IPS-NIHi11 (cell line): ENCODE measurements at regions not wholly inside any gene's neighbourhood (a gene's known extent, or its start where the extent isn't known, plus 50 kb on each side); places are given as distances from the start of the nearest gene placed in this dataset.

Source experiments
- DNase-seq: peaks from one replicate; pipeline ENCODE4 v3.0.0; 2012; ENCODE audit warnings: mixed read lengths, low spot score

GRCh38 chr7:50962962-50963374 is 180.3 kb upstream of the GRB10 start:
- peak; percentile 75 for DNase-seq

- no peak for DNase-seq
These were observed 179.7 kb upstream of the GRB10 start for GRCh38 chr7:50962281-50962883.

GRCh38 chr7:50960621-50961310 is 178.1 kb upstream of the GRB10 start:
- no peak for DNase-seq

- DNase-seq, result no peak
These were observed 177.3 kb upstream of the GRB10 start for GRCh38 chr7:50959991-50960390.

GRCh38 chr7:50959560-50959959 is 176.9 kb upstream of the GRB10 start:
- no peak for DNase-seq

- DNase-seq, result no peak
These were observed 175.2 kb upstream of the GRB10 start for GRCh38 chr7:50957855-50958254.

- no peak for DNase-seq
These were observed 174.7 kb upstream of the GRB10 start for GRCh38 chr7:50957431-50957830.

- no peak for DNase-seq
These were observed 173.9 kb upstream of the GRB10 start for GRCh38 chr7:50956522-50957155.

GRCh38 chr7:50954716-50955115 is 172.0 kb upstream of the GRB10 start:
- no peak for DNase-seq

- DNase-seq, result no peak
These were observed 171.5 kb upstream of the GRB10 start for GRCh38 chr7:50954245-50954644.

- DNase-seq, result no peak
These were observed 171.1 kb upstream of the GRB10 start for GRCh38 chr7:50953820-50954219.

GRCh38 chr7:50953303-50953702 is 170.6 kb upstream of the GRB10 start:
- no peak for DNase-seq

GRCh38 chr7:50952544-50952943 is 169.8 kb upstream of the GRB10 start:
- DNase-seq, result no peak

GRCh38 chr7:50952120-50952519 is 169.4 kb upstream of the GRB10 start:
- no peak for DNase-seq

- DNase-seq, result no peak
These were observed 160.8 kb upstream of the GRB10 start for GRCh38 chr7:50943482-50943881.

- DNase-seq, result no peak
These were observed 158.8 kb upstream of the GRB10 start for GRCh38 chr7:50941525-50941924.

- DNase-seq, result no peak
These were observed 157.9 kb upstream of the GRB10 start for GRCh38 chr7:50940621-50941020.

- no peak for DNase-seq
These were observed 156.3 kb upstream of the GRB10 start for GRCh38 chr7:50939021-50939420.

GRCh38 chr7:50937727-50938126 is 155.0 kb upstream of the GRB10 start:
- DNase-seq, result no peak

- no peak for DNase-seq
These were observed 143.4 kb upstream of the GRB10 start for GRCh38 chr7:50926049-50926448.

GRCh38 chr7:50923476-50923875 is 140.8 kb upstream of the GRB10 start:
- no peak for DNase-seq

GRCh38 chr7:50921114-50921813 is 138.6 kb upstream of the GRB10 start:
- no peak for DNase-seq
